Hepatocyte (in vitro differentiated cells): ENCODE measurements at regions not wholly inside any gene's neighbourhood (a gene's known extent, or its start where the extent isn't known, plus 50 kb on each side); places are given as distances from the start of the nearest gene placed in this dataset.

ENCODE experiments used
- EZH2 ChIP-seq: fragments of 200-600 bp; sonication (generic); IDR thresholded peaks from 2 replicates; pipeline ENCODE4 v1.6.1; 2016; ENCODE audit warnings: antibody characterized with exemption, mild to moderate bottlenecking, borderline replicate concordance
- EZH2phosphoT487 ChIP-seq: fragments of 200-600 bp; sonication (generic); IDR thresholded peaks from one replicate; pipeline ENCODE4 v1.6.1; 2018; ENCODE audit warnings: antibody characterized with exemption, mild to moderate bottlenecking, low read depth, moderate library complexity; ENCODE audit not compliant: unreplicated experiment, severe bottlenecking
- TF ChIP-seq, protein P1 (sequence below): fragments of 200-600 bp; sonication (generic); IDR thresholded peaks from 2 replicates; pipeline ENCODE4 v1.5.1; 2016; ENCODE audit warnings: antibody characterized with exemption, mild to moderate bottlenecking; ENCODE audit not compliant: poor library complexity

GRCh38 chr4:77232653-77233052, 75.6 kb downstream of the CCNG2 start:
- TF ChIP-seq, protein P1, sequence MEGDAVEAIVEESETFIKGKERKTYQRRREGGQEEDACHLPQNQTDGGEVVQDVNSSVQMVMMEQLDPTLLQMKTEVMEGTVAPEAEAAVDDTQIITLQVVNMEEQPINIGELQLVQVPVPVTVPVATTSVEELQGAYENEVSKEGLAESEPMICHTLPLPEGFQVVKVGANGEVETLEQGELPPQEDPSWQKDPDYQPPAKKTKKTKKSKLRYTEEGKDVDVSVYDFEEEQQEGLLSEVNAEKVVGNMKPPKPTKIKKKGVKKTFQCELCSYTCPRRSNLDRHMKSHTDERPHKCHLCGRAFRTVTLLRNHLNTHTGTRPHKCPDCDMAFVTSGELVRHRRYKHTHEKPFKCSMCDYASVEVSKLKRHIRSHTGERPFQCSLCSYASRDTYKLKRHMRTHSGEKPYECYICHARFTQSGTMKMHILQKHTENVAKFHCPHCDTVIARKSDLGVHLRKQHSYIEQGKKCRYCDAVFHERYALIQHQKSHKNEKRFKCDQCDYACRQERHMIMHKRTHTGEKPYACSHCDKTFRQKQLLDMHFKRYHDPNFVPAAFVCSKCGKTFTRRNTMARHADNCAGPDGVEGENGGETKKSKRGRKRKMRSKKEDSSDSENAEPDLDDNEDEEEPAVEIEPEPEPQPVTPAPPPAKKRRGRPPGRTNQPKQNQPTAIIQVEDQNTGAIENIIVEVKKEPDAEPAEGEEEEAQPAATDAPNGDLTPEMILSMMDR = no peak
- TF ChIP-seq EZH2phosphoT487 (no peak), EZH2 (no peak)
